ENCODE measurements at regions not wholly inside any gene's neighbourhood (a gene's known extent, or its start where the extent isn't known, plus 50 kb on each side); places are given as distances from the start of the nearest gene placed in this dataset.

DNA sequence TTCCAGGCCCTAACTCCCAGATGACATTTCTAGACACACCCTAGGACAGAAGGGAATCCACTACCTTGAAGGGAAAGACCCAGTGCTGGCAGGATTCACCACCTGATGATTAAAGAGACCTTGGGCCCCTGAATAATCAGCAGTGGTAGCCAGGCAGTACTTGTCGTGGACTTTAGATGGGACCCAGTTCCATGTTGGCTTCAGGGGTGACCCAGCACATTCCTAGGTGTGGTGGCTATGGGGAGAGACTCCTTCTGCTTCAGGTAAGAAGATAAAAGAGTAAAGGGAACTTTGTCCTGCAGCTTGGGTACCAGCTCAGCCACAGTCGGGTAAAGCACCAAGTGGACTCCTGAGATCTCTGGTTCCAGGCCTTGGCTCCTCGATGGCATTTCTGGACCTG, 131.8 kb upstream of the S100G start:
- no peak overlapping the region for H3K4me3 ChIP-seq (ENCODE audit: low read depth, low read length)
- TF ChIP-seq CTCF (IDR thresholded peaks at IDR 0.05; ENCODE audit: insufficient read depth, low read length): no peak
- no peak for DNase-seq (ENCODE audit: low read depth)

GRCh38 chrX:16524316-16524715, 125.6 kb upstream of the S100G start:
- TF ChIP-seq CTCF (IDR thresholded peaks at IDR 0.05; ENCODE audit: insufficient read depth, low read length): no peak
- H3K4me3 ChIP-seq (ENCODE audit: low read depth, low read length): no peak overlapping the region
- no peak for DNase-seq (ENCODE audit: low read depth)

DNA sequence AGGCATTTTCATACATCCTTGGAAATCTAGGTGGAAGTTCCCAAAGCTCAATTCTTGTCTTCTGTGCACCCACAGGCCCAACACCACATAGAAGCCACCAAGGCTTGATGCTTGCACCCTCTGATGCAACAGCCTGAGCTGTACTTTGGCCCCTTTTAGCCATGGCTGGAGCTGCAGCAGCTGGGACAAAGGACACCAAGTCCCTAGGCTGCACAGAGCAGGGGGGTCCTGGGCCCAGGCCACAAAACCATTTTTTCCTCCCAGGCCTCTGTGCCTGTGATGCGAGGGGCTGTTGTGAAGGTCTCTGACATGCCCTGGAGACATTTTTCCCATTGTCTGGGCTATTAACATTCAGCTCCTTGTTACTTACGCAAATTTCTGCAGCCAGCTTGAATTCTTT, 124.0 kb upstream of the S100G start:
- no peak for DNase-seq (ENCODE audit: low read depth)
- no peak overlapping the region for H3K4me3 ChIP-seq (ENCODE audit: low read depth, low read length)
- no peak for TF ChIP-seq CTCF (IDR thresholded peaks at IDR 0.05; ENCODE audit: insufficient read depth, low read length)

- no peak for DNase-seq (ENCODE audit: low read depth)
- TF ChIP-seq CTCF (IDR thresholded peaks at IDR 0.05; ENCODE audit: insufficient read depth, low read length): no peak
- H3K4me3 ChIP-seq (ENCODE audit: low read depth, low read length): no peak overlapping the region
Observed at GRCh38 chrX:16528620-16529019, 121.3 kb upstream of the S100G start.

Data from fibroblast of the aortic adventitia (primary cell).